CD4-positive, CD25-positive, alpha-beta regulatory T cell (primary cell): ENCODE measurements at regions not wholly inside any gene's neighbourhood (a gene's known extent, or its start where the extent isn't known, plus 50 kb on each side); places are given as distances from the start of the nearest gene placed in this dataset.
A peak's percentile ranks its signal among the peaks of the same experiment; 100 is the strongest.

Source experiments
- ATAC-seq, 2 donors: fragments of 150-1000 bp; cut with Tn5 transposase; one replicate each; pipeline ENCODE4 v1.10.0; 2021; ENCODE audit warnings: low read depth in 2 of 2, moderate number of reproducible peaks in 2 of 2, moderate library complexity in 1 of 2
- DNase-seq, 3 donors: peaks; one replicate each; pipeline versions ENCODE4 v3.0.0 to v3.0.0-alpha.2; 2012 to 2022; ENCODE audit warnings: mixed read lengths in 1 of 3
- H3K27ac ChIP-seq: one replicate; pipeline ENCODE4 v1.7.0; 2013; ENCODE audit warnings: mild to moderate bottlenecking, low read length; ENCODE audit not compliant: insufficient read depth, poor library complexity, severe bottlenecking
- H3K27me3 ChIP-seq: one replicate; pipeline ENCODE4 v1.7.0; 2013; ENCODE audit warnings: low read length; ENCODE audit not compliant: control insufficient read depth, insufficient read depth
- H3K36me3 ChIP-seq: one replicate; pipeline ENCODE4 v1.7.0; 2013; ENCODE audit warnings: mild to moderate bottlenecking, low read length, moderate library complexity; ENCODE audit not compliant: control insufficient read depth, insufficient read depth
- H3K4me1 ChIP-seq: 2 replicates; pipeline ENCODE4 v1.7.0; 2013; ENCODE audit warnings: mild to moderate bottlenecking, low read length; ENCODE audit not compliant: insufficient read depth, control insufficient read depth, poor library complexity, severe bottlenecking
- H3K4me3 ChIP-seq: one replicate; pipeline ENCODE4 v1.7.0; 2013; ENCODE audit warnings: low read depth, mild to moderate bottlenecking, low read length, moderate library complexity
- H3K9me3 ChIP-seq, 2 experiments: 1 replicate in 1 of 2; 2 replicates in 1 of 2; pipeline ENCODE4 v1.7.0; 2013; ENCODE audit warnings: low read length in 2 of 2, mild to moderate bottlenecking in 1 of 2, moderate library complexity in 1 of 2; ENCODE audit not compliant: control insufficient read depth in 2 of 2
- H3K27ac Mint-ChIP-seq, 3 donors: one replicate each; pipeline ENCODE4 v1.8.0; 2020 to 2022; ENCODE audit warnings: mild to moderate bottlenecking in 3 of 3, mixed read lengths in 3 of 3, moderate library complexity in 2 of 3
- H3K27me3 Mint-ChIP-seq: one replicate; pipeline ENCODE4 v1.8.0; 2022; ENCODE audit warnings: mild to moderate bottlenecking, mixed read lengths
- H3K36me3 Mint-ChIP-seq: one replicate; pipeline ENCODE4 v1.8.0; 2020; ENCODE audit warnings: mixed read lengths
- H3K4me1 Mint-ChIP-seq, 4 donors: one replicate each; pipeline ENCODE4 v1.8.0; 2020 to 2022; ENCODE audit warnings: mixed read lengths in 4 of 4, mild to moderate bottlenecking in 1 of 4
- H3K4me3 Mint-ChIP-seq, 4 donors: one replicate each; pipeline ENCODE4 v1.8.0; 2020 to 2022; ENCODE audit warnings: mild to moderate bottlenecking in 4 of 4, mixed read lengths in 4 of 4, moderate library complexity in 3 of 4
- H3K9me3 Mint-ChIP-seq, 7 donors: one replicate each; pipeline ENCODE4 v1.8.0; 2020 to 2022; ENCODE audit warnings: mixed read lengths in 7 of 7, mild to moderate bottlenecking in 3 of 7, moderate library complexity in 2 of 7

DNA sequence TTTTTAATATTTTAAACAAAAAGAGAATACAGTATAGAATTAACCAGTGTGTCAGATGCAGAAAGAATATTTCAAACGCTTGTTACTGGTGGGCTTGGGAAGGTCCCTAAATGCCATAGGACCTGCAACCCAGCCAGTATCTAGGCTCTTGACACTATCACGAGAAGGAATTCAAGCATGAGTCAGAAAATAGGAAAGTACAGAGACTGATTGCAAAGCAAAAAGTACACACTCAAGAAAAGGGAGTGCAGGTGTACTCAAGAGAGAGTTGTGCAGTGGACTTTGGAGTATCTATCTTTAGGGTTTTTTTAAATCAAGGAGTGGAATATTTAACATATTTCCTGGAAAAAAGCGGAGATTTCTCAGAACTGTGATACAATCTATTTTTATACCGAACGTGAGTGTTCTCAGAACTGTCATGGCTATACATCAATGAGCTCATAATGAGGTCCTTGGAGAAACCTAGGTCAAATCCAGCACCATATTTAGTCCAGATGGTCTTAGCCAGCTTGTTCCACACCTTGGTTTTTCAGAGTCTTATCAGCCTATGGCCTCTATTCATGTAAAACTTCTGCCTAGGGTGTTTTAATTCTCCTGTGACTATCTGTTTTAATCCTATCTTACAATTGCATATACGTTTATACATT lies 291.8 kb upstream of the FAT4 start:
- Mint-ChIP-seq H3K27me3 (no peaks in the 10 kb centered on the region), H3K27ac (no peak overlapping the region), H3K4me1 (no peaks in the 10 kb centered on the region), H3K9me3 (peaks cover 0 to 13% (median 7%) of the 10 kb centered on the region in 7 donors), H3K4me3 (no peak overlapping the region), H3K36me3 (no peaks in the 10 kb centered on the region)
- Histone ChIP-seq H3K9me3 (no peaks in the 10 kb centered on the region), H3K4me3 (no peak overlapping the region), H3K4me1 (no peaks in the 10 kb centered on the region), H3K27me3 (no peaks in the 10 kb centered on the region), H3K36me3 (no peaks in the 10 kb centered on the region), H3K27ac (no peak overlapping the region)
- no peak for DNase-seq
- ATAC-seq = no peak

DNA sequence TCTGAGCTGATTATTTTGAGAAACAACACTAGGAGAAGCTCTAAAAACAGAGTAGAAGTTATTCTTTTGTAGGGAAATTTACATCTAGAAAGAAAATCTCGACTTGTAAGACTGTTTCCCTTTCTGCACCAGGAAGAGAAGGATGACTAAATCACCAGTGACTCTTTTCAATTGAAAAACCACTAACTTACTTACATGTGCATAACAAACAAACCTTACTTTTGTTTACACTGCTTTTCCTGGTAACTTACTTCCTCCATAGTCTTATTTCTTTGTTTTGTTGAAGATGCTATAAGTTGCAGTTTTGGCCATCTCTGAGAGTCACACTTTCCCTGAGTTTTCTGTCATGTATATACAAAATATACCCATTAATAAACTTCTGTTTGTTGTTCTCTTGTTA lies 293.6 kb upstream of the FAT4 start:
- no peaks in the 10 kb centered on the region for H3K36me3 ChIP-seq
- Mint-ChIP-seq H3K9me3 (peaks cover 2 to 23% (median 7%) of the 10 kb centered on the region in 7 donors), H3K4me3 (no peak overlapping the region), H3K36me3 (no peaks in the 10 kb centered on the region), H3K27me3 (no peaks in the 10 kb centered on the region), H3K27ac (no peak overlapping the region), H3K4me1 (no peaks in the 10 kb centered on the region)
- no peaks in the 10 kb centered on the region for H3K4me1 ChIP-seq
- ATAC-seq = no peak
- no peaks in the 10 kb centered on the region for H3K27me3 ChIP-seq
- no peak for DNase-seq
- no peak overlapping the region for H3K4me3 ChIP-seq
- H3K27ac ChIP-seq = no peak overlapping the region
- H3K9me3 ChIP-seq = no peaks in the 10 kb centered on the region

DNA sequence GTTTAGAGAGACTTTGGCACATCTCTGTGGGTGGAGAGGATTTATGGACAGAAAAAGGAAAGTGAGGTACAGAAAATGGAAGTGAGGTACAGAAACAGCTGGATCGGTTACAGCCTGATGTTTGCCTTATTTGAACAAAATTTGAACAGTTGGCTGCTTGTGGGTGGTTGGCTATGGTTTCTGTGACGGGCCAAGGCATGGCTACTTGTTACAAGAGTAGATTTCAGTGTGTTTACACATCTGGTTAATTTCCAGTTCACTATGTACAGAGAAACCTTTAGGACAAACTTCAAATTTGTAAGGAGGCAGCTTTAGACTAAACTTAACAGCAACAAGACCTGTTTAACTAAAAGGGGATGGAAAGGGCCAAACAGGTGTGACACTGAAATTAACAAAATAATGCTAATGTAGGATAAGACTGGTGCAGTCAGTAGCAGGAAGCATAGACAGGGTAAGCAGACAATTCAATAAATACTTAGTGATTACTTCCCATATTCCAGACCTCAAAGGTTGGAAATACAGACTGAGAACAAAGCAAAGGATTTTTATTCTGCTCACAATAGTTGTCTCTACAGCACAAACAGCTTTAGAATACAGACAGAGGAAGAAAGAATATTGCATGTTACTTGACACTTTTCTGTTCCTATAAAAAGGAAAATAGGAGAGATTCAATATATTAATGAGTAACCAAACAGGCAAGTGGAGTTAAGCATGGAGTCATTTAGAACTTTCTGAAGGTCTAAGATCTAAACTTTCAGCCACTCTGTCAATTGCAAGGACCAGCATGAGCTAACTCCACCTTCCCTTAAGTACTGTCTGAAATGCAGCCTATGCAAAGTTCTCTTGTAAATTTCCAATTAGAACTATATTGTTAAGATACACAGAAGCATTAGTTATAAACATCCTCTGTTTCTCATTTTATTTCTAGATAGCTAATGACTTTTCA lies 294.4 kb upstream of the FAT4 start:
- no peak overlapping the region for H3K4me3 ChIP-seq
- no peak overlapping the region for H3K27ac ChIP-seq
- H3K27ac Mint-ChIP-seq = no peak overlapping the region
- H3K27me3 ChIP-seq = no peaks in the 10 kb centered on the region
- ATAC-seq (no peak), DNase-seq (no peak)
- H3K27me3 Mint-ChIP-seq = no peaks in the 10 kb centered on the region
- peaks cover 2 to 26% (median 7%) of the 10 kb centered on the region in 7 donors for H3K9me3 Mint-ChIP-seq
- H3K4me3 Mint-ChIP-seq = peak overlapping the region in 1 of 4 donors; percentile 65
- no peaks in the 10 kb centered on the region for H3K9me3 ChIP-seq
- no peaks in the 10 kb centered on the region for H3K4me1 Mint-ChIP-seq
- no peaks in the 10 kb centered on the region for H3K36me3 ChIP-seq
- H3K36me3 Mint-ChIP-seq = no peaks in the 10 kb centered on the region
- no peaks in the 10 kb centered on the region for H3K4me1 ChIP-seq

DNA sequence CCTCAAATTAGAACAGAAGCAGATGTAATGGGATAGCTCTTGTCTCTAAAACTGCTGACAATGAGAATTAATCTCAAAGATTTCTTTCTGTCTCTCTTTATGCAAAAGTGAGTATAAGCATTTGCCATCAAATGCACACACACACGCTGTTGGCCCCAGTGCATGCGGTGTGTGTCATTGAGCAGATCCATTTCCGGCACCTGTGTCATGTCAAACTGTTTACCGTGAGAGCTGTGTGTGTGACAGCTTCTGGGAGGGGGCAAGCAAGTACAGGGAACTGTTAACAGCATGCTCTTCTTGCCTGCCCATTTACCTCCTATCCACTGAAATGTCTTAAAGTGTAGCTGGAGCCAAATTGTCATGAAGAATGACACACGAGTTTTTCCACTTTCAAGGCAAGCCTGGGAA lies 297.9 kb upstream of the FAT4 start:
- H3K4me1 ChIP-seq = no peaks in the 10 kb centered on the region
- no peak overlapping the region for H3K27ac ChIP-seq
- H3K27me3 Mint-ChIP-seq = no peaks in the 10 kb centered on the region
- no peak overlapping the region for H3K27ac Mint-ChIP-seq
- ATAC-seq = no peak
- H3K9me3 Mint-ChIP-seq = peaks cover 0 to 18% (median 4%) of the 10 kb centered on the region in 7 donors
- H3K4me3 Mint-ChIP-seq = no peak overlapping the region
- no peak overlapping the region for H3K4me3 ChIP-seq
- no peaks in the 10 kb centered on the region for H3K4me1 Mint-ChIP-seq
- H3K36me3 Mint-ChIP-seq = no peaks in the 10 kb centered on the region
- no peaks in the 10 kb centered on the region for H3K9me3 ChIP-seq
- H3K27me3 ChIP-seq = no peaks in the 10 kb centered on the region
- no peaks in the 10 kb centered on the region for H3K36me3 ChIP-seq
- no peak for DNase-seq

DNA sequence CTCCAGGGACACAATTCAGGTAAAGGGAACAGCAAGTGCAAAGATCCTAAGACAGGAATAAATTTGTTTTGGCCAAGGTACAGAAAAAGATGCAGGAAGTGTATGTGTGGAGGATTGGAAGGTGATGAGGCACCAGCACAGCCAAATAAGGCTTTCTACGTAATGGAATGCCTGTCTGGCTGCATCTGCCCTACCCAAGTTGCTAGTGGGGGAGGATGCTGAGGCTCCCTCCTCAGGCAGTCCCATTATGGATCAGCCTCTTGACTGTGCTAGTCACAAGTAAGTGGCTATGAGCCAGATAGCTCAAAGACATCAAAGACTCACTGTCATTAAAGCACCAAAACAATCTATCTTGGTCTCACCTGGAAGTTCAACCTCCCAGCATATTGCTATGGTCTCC lies 300.9 kb upstream of the FAT4 start:
- no peaks in the 10 kb centered on the region for H3K4me1 ChIP-seq
- H3K36me3 ChIP-seq = no peaks in the 10 kb centered on the region
- Mint-ChIP-seq H3K27me3 (no peaks in the 10 kb centered on the region), H3K9me3 (peaks cover 0 to 25% (median 4%) of the 10 kb centered on the region in 7 donors), H3K4me3 (no peak overlapping the region), H3K27ac (no peak overlapping the region), H3K4me1 (no peaks in the 10 kb centered on the region), H3K36me3 (no peaks in the 10 kb centered on the region)
- no peaks in the 10 kb centered on the region for H3K9me3 ChIP-seq
- H3K27ac ChIP-seq = no peak overlapping the region
- no peak overlapping the region for H3K4me3 ChIP-seq
- ATAC-seq (no peak), DNase-seq (no peak)
- H3K27me3 ChIP-seq = no peaks in the 10 kb centered on the region

DNA sequence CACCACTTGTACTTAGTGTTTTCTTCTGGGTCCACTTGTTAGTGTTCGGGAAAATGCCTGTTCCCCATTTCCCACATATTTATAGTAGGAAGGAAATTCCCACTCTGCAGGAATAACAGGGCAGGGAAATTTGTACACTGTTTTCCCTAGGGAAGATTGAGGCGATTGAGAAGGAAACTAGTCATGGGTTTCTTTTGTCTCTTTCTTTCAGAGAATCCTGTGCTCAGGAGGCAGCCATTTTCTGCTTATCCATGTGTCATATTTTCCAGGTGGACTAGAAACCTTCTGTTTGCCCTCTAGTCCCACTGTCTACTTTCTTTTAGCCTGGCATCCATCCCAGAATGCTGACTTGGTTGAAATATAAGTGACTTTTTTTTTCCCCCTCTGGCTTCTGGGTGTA lies 299.1 kb upstream of the ANKRD50 start:
- no peaks in the 10 kb centered on the region for H3K36me3 ChIP-seq
- ATAC-seq = no peak
- H3K9me3 Mint-ChIP-seq = peaks cover 2 to 25% (median 6%) of the 10 kb centered on the region in 7 donors
- no peaks in the 10 kb centered on the region for H3K9me3 ChIP-seq
- H3K36me3 Mint-ChIP-seq = no peaks in the 10 kb centered on the region
- H3K27me3 ChIP-seq = no peaks in the 10 kb centered on the region
- DNase-seq = no peak
- no peak overlapping the region for H3K4me3 ChIP-seq
- no peaks in the 10 kb centered on the region for H3K4me1 Mint-ChIP-seq
- no peak overlapping the region for H3K27ac ChIP-seq
- H3K27me3 Mint-ChIP-seq = no peaks in the 10 kb centered on the region
- H3K4me1 ChIP-seq = no peaks in the 10 kb centered on the region
- H3K27ac Mint-ChIP-seq = no peak overlapping the region
- no peak overlapping the region for H3K4me3 Mint-ChIP-seq

DNA sequence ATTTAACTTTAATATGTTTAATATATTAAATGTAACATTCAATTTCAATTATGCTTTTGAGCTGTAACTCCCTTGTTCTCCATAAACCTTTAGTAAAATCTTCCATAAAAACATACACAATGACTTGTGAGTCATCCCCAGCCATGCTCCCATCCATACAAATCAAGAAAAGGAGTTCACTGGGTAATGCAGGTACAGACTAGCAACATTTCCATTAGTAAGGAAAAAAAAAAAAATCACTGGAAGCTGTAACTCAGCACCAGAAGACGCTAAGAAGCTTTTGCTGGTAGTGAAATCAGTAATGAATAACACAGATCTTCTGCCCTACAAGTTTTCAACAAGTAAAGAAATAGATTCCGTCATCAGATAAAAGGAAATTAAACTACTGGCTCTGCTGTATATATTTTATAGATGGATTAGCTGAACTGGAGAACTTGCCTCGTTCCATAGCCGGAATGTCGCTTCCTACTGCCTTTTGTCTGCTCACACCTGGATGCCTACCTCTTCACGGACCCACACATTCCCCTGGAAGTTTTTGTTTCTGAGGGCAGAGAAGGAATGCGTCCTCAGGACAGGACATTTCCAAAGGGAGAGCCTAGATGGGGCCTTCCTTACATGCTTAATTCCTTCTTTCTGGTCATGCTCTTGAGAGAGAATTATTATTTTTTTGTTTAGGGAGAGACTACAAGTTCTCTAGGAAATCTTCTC lies 298.4 kb upstream of the ANKRD50 start:
- no peak overlapping the region for H3K4me3 Mint-ChIP-seq
- no peaks in the 10 kb centered on the region for H3K4me1 ChIP-seq
- no peaks in the 10 kb centered on the region for H3K27me3 ChIP-seq
- H3K4me3 ChIP-seq = no peak overlapping the region
- H3K36me3 Mint-ChIP-seq = no peaks in the 10 kb centered on the region
- H3K4me1 Mint-ChIP-seq = no peaks in the 10 kb centered on the region
- H3K27me3 Mint-ChIP-seq = no peaks in the 10 kb centered on the region
- H3K9me3 Mint-ChIP-seq = peaks cover 2 to 23% (median 6%) of the 10 kb centered on the region in 7 donors
- no peak for ATAC-seq
- H3K27ac Mint-ChIP-seq = no peak overlapping the region
- no peak for DNase-seq
- no peaks in the 10 kb centered on the region for H3K36me3 ChIP-seq
- no peak overlapping the region for H3K27ac ChIP-seq
- H3K9me3 ChIP-seq = no peaks in the 10 kb centered on the region
